Activated CD8-positive, alpha-beta memory T cell treated with anti-CD3 and anti-CD28 coated beads, Interleukin-2, amount 50 U/mL, for 48 hours (primary cell): ENCODE measurements at regions not wholly inside any gene's neighbourhood (a gene's known extent, or its start where the extent isn't known, plus 50 kb on each side); places are given as distances from the start of the nearest gene placed in this dataset.
"Not testable (repeated sequence)": the region's sequence is repeated elsewhere in the genome, so short reads cannot be mapped to it uniquely, and the experiment has no call there.

ENCODE experiments used
- DNase-seq: peaks from one replicate; pipeline ENCODE4 v3.0.0-alpha.2; 2020

GRCh38 chr18:22044474-22045220 is 124.7 kb upstream of the GATA6 start:
- DNase-seq, result no peak

- no peak for DNase-seq
Measured at GRCh38 chr18:22045221-22045918, 124.0 kb upstream of the GATA6 start.

GRCh38 chr18:22046473-22046872 is 122.9 kb upstream of the GATA6 start:
- no peak for DNase-seq

GRCh38 chr18:22047485-22047884 is 121.9 kb upstream of the GATA6 start:
- no peak for DNase-seq

- no peak for DNase-seq
Measured at GRCh38 chr18:22048221-22048620, 121.2 kb upstream of the GATA6 start.

- no peak for DNase-seq
Measured at GRCh38 chr18:22048932-22049615, 120.3 kb upstream of the GATA6 start.

- no peak for DNase-seq
Measured at GRCh38 chr18:22052405-22053105, 116.8 kb upstream of the GATA6 start.

- no peak for DNase-seq
Measured at GRCh38 chr18:22055466-22056238, 113.7 kb upstream of the GATA6 start.

- no peak for DNase-seq
Measured at GRCh38 chr18:22056950-22057349, 112.4 kb upstream of the GATA6 start.

GRCh38 chr18:22057908-22058527 is 111.4 kb upstream of the GATA6 start:
- DNase-seq, result no peak

GRCh38 chr18:22060361-22060760 is 109.0 kb upstream of the GATA6 start:
- DNase-seq, result no peak

GRCh38 chr18:22063102-22063501 is 106.3 kb upstream of the GATA6 start:
- no peak for DNase-seq

- DNase-seq, result no peak
Measured at GRCh38 chr18:22063672-22064071, 105.7 kb upstream of the GATA6 start.

- no peak for DNase-seq
Measured at GRCh38 chr18:22064581-22064980, 104.8 kb upstream of the GATA6 start.

GRCh38 chr18:22065311-22065710 is 104.1 kb upstream of the GATA6 start:
- DNase-seq, result no peak

GRCh38 chr18:22066083-22066485 is 103.3 kb upstream of the GATA6 start:
- no peak for DNase-seq

- no peak for DNase-seq
Measured at GRCh38 chr18:22067109-22067508, 102.3 kb upstream of the GATA6 start.

- no peak for DNase-seq
Measured at GRCh38 chr18:22067682-22068081, 101.7 kb upstream of the GATA6 start.

- DNase-seq, result not testable (repeated sequence)
Measured at GRCh38 chr18:22068784-22069183, 100.6 kb upstream of the GATA6 start.

GRCh38 chr18:22069916-22070315 is 99.5 kb upstream of the GATA6 start:
- no peak for DNase-seq

GRCh38 chr18:22073411-22073810 is 96.0 kb upstream of the GATA6 start:
- no peak for DNase-seq
